ENCODE measurements at regions not wholly inside any gene's neighbourhood (a gene's known extent, or its start where the extent isn't known, plus 50 kb on each side); places are given as distances from the start of the nearest gene placed in this dataset.

DNA sequence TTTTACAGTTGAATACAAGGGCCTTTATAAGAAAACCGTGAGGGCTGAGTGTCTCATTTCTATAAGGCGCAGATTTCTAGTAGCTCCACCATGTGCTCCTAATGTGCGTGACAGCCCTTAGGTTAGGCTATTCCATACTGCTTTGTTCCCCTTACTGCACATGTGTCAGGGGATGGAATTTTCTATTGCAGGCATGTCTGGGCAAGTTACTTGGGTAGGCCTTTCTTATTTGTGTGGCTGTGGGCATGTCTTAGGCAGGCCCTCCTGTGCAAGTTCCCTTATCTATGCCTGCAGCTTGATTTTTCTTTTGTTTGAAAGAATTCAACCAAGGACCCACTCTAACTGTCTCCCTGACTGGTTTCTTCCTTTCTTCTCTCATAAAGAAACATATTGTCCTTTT is 434.2 kb upstream of the CNTN3 start:
- DNase-seq (ENCODE audit: low read depth, low spot score), result no peak
- ChIA-PET RAD21 (ENCODE audit: unreplicated experiment) (no interaction called here), POLR2A (no interaction called here), SMC1A (ENCODE audit: uncharacterized antibody, unreplicated experiment) (no interaction called here), CTCF (no interaction called here)
- Histone ChIP-seq H3K27me3 (replicated peaks in 1 of 2; ENCODE audit: control insufficient read depth in 2 of 2, insufficient read depth in 2 of 2, low read length in 1 of 2) (no peaks in the 10 kb centered on the region), H3K4me1 (ENCODE audit: control insufficient read depth, insufficient read depth, low read length) (no peaks in the 10 kb centered on the region), H3K4me2 (ENCODE audit: control insufficient read depth, insufficient read depth) (no peak overlapping the region), H3K27ac (ENCODE audit: control insufficient read depth, insufficient read depth) (no peak overlapping the region), H3K9ac (ENCODE audit: control insufficient read depth, insufficient read depth, low read length) (no peak overlapping the region), H3K4me3 (no peak overlapping the region), H3K36me3 (ENCODE audit: control insufficient read depth in 2 of 2, insufficient read depth in 2 of 2, low read length in 1 of 2) (no peaks in the 10 kb centered on the region), H4K20me1 (ENCODE audit: control insufficient read depth, insufficient read depth) (no peaks in the 10 kb centered on the region), H3K79me2 (ENCODE audit: control insufficient read depth, insufficient read depth, low read length) (no peaks in the 10 kb centered on the region), H2AFZ (ENCODE audit: control insufficient read depth, low read depth, low read length) (no peak overlapping the region), H3K9me3 (replicated peaks; ENCODE audit: control insufficient read depth, insufficient read depth, low read length) (no peaks in the 10 kb centered on the region; the same call in 2 of the 3 replicates)
- in situ Hi-C loops (cut with MboI) (no loop called here), intact Hi-C loops (cut with micrococcal nuclease; ENCODE audit: unreplicated experiment) (no loop called here)
- ATAC-seq, result peak; percentile 27; the same call in 2 of the 3 replicates
- WGBS (ENCODE audit: insufficient coverage, insufficient replicate concordance, low lambda C conversion rate, missing lambda C conversion rate), result 61% methylated on average over 3 of the region's 3 CpGs
- FAIRE-seq, result no peak
- no TSS peak for BruUV-seq (replicated peaks)
- TF ChIP-seq RFX5 (IDR thresholded peaks at IDR 0.05; ENCODE audit: low read depth, low read length) (no peak), E2F4 (IDR thresholded peaks at IDR 0.05; ENCODE audit: low read depth, low read length) (no peak), ZNF217 (IDR thresholded peaks at IDR 0.05) (no peak), NR2F1 (conservative IDR thresholded peaks at IDR 0.05) (no peak), HDAC6 (IDR thresholded peaks at IDR 0.05; ENCODE audit: unreplicated experiment) (no peak), TCF7 (IDR thresholded peaks at IDR 0.05; ENCODE audit: borderline replicate concordance) (no peak), RELB (IDR thresholded peaks at IDR 0.05; ENCODE audit: low read depth) (no peak), BCLAF1 (IDR thresholded peaks at IDR 0.05) (no peak), HDAC2 (IDR thresholded peaks at IDR 0.05) (no peak), ZNF274 (IDR thresholded peaks at IDR 0.05; ENCODE audit: insufficient read depth, insufficient read length) (no peak), CEBPB (IDR thresholded peaks at IDR 0.05; ENCODE audit: borderline replicate concordance in 1 of 2, low read depth in 2 of 2, low read length in 2 of 2) (no peak), TCF3 (IDR thresholded peaks at IDR 0.05; ENCODE audit: borderline replicate concordance, insufficient read depth, low read depth, low read length) (no peak), TAF1 (IDR thresholded peaks at IDR 0.05; ENCODE audit: borderline replicate concordance, low read depth, low read length) (no peak), JUNB (IDR thresholded peaks at IDR 0.05) (no peak), MTA3 (IDR thresholded peaks at IDR 0.05; ENCODE audit: borderline replicate concordance, low read length) (no peak)
- TF ChIP-seq, protein P1, sequence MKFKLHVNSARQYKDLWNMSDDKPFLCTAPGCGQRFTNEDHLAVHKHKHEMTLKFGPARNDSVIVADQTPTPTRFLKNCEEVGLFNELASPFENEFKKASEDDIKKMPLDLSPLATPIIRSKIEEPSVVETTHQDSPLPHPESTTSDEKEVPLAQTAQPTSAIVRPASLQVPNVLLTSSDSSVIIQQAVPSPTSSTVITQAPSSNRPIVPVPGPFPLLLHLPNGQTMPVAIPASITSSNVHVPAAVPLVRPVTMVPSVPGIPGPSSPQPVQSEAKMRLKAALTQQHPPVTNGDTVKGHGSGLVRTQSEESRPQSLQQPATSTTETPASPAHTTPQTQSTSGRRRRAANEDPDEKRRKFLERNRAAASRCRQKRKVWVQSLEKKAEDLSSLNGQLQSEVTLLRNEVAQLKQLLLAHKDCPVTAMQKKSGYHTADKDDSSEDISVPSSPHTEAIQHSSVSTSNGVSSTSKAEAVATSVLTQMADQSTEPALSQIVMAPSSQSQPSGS (IDR thresholded peaks at IDR 0.05; ENCODE audit: low read length), result no peak
- TF ChIP-seq, protein P2, sequence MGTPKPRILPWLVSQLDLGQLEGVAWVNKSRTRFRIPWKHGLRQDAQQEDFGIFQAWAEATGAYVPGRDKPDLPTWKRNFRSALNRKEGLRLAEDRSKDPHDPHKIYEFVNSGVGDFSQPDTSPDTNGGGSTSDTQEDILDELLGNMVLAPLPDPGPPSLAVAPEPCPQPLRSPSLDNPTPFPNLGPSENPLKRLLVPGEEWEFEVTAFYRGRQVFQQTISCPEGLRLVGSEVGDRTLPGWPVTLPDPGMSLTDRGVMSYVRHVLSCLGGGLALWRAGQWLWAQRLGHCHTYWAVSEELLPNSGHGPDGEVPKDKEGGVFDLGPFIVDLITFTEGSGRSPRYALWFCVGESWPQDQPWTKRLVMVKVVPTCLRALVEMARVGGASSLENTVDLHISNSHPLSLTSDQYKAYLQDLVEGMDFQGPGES (IDR thresholded peaks at IDR 0.05), result no peak

Measured in GM12878 (cell line).